ENCODE measurements at regions not wholly inside any gene's neighbourhood (a gene's known extent, or its start where the extent isn't known, plus 50 kb on each side); places are given as distances from the start of the nearest gene placed in this dataset.

DNA sequence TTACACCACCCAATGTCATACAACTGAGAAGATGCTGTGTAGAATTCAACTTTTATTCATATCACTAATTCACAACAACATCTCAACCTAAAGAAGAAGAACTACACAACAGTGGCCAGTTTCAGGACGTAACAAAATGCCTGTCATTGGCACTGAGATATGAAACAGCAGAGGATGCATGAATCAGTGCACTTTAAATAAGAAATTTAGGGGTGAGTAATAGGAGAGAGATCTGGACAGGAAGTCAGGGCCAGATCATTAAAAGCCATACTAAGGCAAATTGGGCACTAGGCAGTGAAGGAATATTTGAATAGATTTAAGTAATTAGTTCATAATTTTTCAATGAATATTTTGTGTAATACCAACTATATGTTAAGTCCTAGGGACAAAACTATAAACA, 510.5 kb downstream of the PLPP3 start:
- TF ChIP-seq POLR2AphosphoS5 (IDR thresholded peaks at IDR 0.05; ENCODE audit: low read depth) (no peak), SPI1 (IDR thresholded peaks at IDR 0.05; ENCODE audit: borderline replicate concordance, low read depth) (no peak)
